ENCODE measurements at regions not wholly inside any gene's neighbourhood (a gene's known extent, or its start where the extent isn't known, plus 50 kb on each side); places are given as distances from the start of the nearest gene placed in this dataset.

GRCh38 chr6:14658030-14658429 is 540.5 kb downstream of the CD83 start:
- no peak for DNase-seq (ENCODE audit: low spot score)

GRCh38 chr6:14658886-14659561 is 541.5 kb downstream of the CD83 start:
- no peak for DNase-seq (ENCODE audit: low spot score)

- DNase-seq (ENCODE audit: low spot score) = no peak
Observed at GRCh38 chr6:14659841-14660240, 542.3 kb downstream of the CD83 start.

- DNase-seq (ENCODE audit: low spot score) = no peak
Observed at GRCh38 chr6:14660806-14661579, 543.4 kb downstream of the CD83 start.

GRCh38 chr6:14661691-14662090 is 544.1 kb downstream of the CD83 start:
- DNase-seq (ENCODE audit: low spot score) = no peak

GRCh38 chr6:14664112-14664601 is 546.6 kb downstream of the CD83 start:
- DNase-seq (ENCODE audit: low spot score) = no peak

- DNase-seq (ENCODE audit: low spot score) = no peak
Observed at GRCh38 chr6:14664621-14665315, 547.2 kb downstream of the CD83 start.

- DNase-seq (ENCODE audit: low spot score) = no peak
Observed at GRCh38 chr6:14665827-14666724, 548.5 kb downstream of the CD83 start.

- DNase-seq (ENCODE audit: low spot score) = no peak
Observed at GRCh38 chr6:14670806-14671205, 553.2 kb downstream of the CD83 start.

- DNase-seq (ENCODE audit: low spot score) = no peak
Observed at GRCh38 chr6:14671261-14671681, 553.7 kb downstream of the CD83 start.

GRCh38 chr6:14671937-14672336 is 554.4 kb downstream of the CD83 start:
- DNase-seq (ENCODE audit: low spot score) = no peak

- DNase-seq (ENCODE audit: low spot score) = no peak
Observed at GRCh38 chr6:14673201-14673600, 555.6 kb downstream of the CD83 start.

GRCh38 chr6:14674458-14674857 is 556.9 kb downstream of the CD83 start:
- no peak for DNase-seq (ENCODE audit: low spot score)

- no peak for DNase-seq (ENCODE audit: low spot score)
Observed at GRCh38 chr6:14674867-14675648, 557.5 kb downstream of the CD83 start.

- DNase-seq (ENCODE audit: low spot score) = no peak
Observed at GRCh38 chr6:14676064-14676463, 558.5 kb downstream of the CD83 start.

- DNase-seq (ENCODE audit: low spot score) = no peak
Observed at GRCh38 chr6:14676977-14677781, 559.6 kb downstream of the CD83 start.

GRCh38 chr6:14681699-14682487 is 564.0 kb upstream of the JARID2 start:
- DNase-seq (ENCODE audit: low spot score) = no peak

GRCh38 chr6:14682812-14683211 is 563.1 kb upstream of the JARID2 start:
- no peak for DNase-seq (ENCODE audit: low spot score)

- no peak for DNase-seq (ENCODE audit: low spot score)
Observed at GRCh38 chr6:14689639-14690038, 556.2 kb upstream of the JARID2 start.
